Lower leg skin (tissue), 4 donors: ENCODE measurements at regions not wholly inside any gene's neighbourhood (a gene's known extent, or its start where the extent isn't known, plus 50 kb on each side); places are given as distances from the start of the nearest gene placed in this dataset.
"Not testable (repeated sequence)": the region's sequence is repeated elsewhere in the genome, so short reads cannot be mapped to it uniquely, and the experiment has no call there.

ENCODE experiments used
- DNase-seq, 2 donors: peaks; one replicate each; pipeline ENCODE4 v3.0.0-alpha.2; 2019; ENCODE audit warnings: low spot score in 2 of 2
- H3K4me3 ChIP-seq: fragments of 200-600 bp; sonication (generic); 2 replicates; pipeline ENCODE4 v1.5.1; 2017; ENCODE audit warnings: mild to moderate bottlenecking, low read depth; ENCODE audit not compliant: poor library complexity, severe bottlenecking
- CTCF ChIP-seq, 3 donors: fragments of 450-650 bp; IDR thresholded peaks; one replicate each; pipeline ENCODE4 v1.5.1; 2016; ENCODE audit warnings: antibody characterized with exemption in 3 of 3, mild to moderate bottlenecking in 3 of 3, moderate library complexity in 2 of 3
- POLR2A ChIP-seq, 2 donors: fragments of 450-650 bp; IDR thresholded peaks; one replicate each; pipeline ENCODE4 v1.6.1; 2016 to 2017; ENCODE audit warnings: antibody characterized with exemption in 2 of 2, mild to moderate bottlenecking in 1 of 2, moderate library complexity in 1 of 2
- WGBS, 2 donors: methylation state at CpG; one replicate each; pipeline ENCODE4 v1.1.5; 2018; 5-methylcytosine and 5-hydroxymethylcytosine counted together
- intact Hi-C: fragments of 100-400 bp; cut with DNase I; formaldehyde crosslinking; loops from one replicate; pipeline ENCODE4 v1.15.0; 2023; ENCODE audit warnings: low total_unique reads

- no peak for DNase-seq
- TF ChIP-seq CTCF (IDR thresholded peaks at IDR 0.05) (no peak), POLR2A (IDR thresholded peaks at IDR 0.05) (no peak)
- intact Hi-C loops = no loop called here
- no peak overlapping the region for H3K4me3 ChIP-seq
Observed at GRCh38 chr18:34385311-34385710, 160.6 kb upstream of the NOL4 start.

- 88 to 91% methylated on average over 6 of the region's 6 CpGs for WGBS, 2 donors
- DNase-seq = no peak
- H3K4me3 ChIP-seq = no peak overlapping the region
Observed at GRCh38 chr18:34386803-34387202, 162.1 kb upstream of the NOL4 start.

GRCh38 chr18:34397286-34397896 lies 172.7 kb upstream of the NOL4 start:
- no peak for TF ChIP-seq POLR2A (IDR thresholded peaks at IDR 0.05)
- no peak for TF ChIP-seq CTCF (IDR thresholded peaks at IDR 0.05)
- DNase-seq = no peak
- no peak overlapping the region for H3K4me3 ChIP-seq
- intact Hi-C loops = no loop called here
- WGBS, 2 donors = 59 to 73% methylated on average over 2 of the region's 2 CpGs

More at GRCh38 chr18:34386803-34387202, 162.1 kb upstream of the NOL4 start:
- TF ChIP-seq CTCF (IDR thresholded peaks at IDR 0.05) (no peak), POLR2A (IDR thresholded peaks at IDR 0.05) (no peak)
- intact Hi-C loops = no loop called here

- no peak overlapping the region for H3K4me3 ChIP-seq
Observed at GRCh38 chr18:34399892-34400291, 175.2 kb upstream of the NOL4 start.

GRCh38 chr18:34400834-34401233 lies 176.1 kb upstream of the NOL4 start:
- intact Hi-C loops = no loop called here
- TF ChIP-seq POLR2A (IDR thresholded peaks at IDR 0.05) = no peak
- no peak for TF ChIP-seq CTCF (IDR thresholded peaks at IDR 0.05)
- DNase-seq = no peak
- H3K4me3 ChIP-seq = no peak overlapping the region
- WGBS, 2 donors = 63 to 67% methylated on average over 1 of the region's 1 CpG

More at GRCh38 chr18:34399892-34400291, 175.2 kb upstream of the NOL4 start:
- intact Hi-C loops = no loop called here
- 58 to 67% methylated on average over 3 of the region's 3 CpGs for WGBS, 2 donors
- no peak for DNase-seq
- TF ChIP-seq POLR2A (IDR thresholded peaks at IDR 0.05) = no peak
- TF ChIP-seq CTCF (IDR thresholded peaks at IDR 0.05) = no peak

- H3K4me3 ChIP-seq = no peak overlapping the region
- intact Hi-C loops = no loop called here
- 59 to 70% methylated on average over 2 of the region's 2 CpGs for WGBS, 2 donors
- no peak for DNase-seq
- TF ChIP-seq POLR2A (IDR thresholded peaks at IDR 0.05) (no peak), CTCF (IDR thresholded peaks at IDR 0.05) (no peak)
Observed at GRCh38 chr18:34401775-34402174, 177.1 kb upstream of the NOL4 start.

- DNase-seq, H3K4me3 ChIP-seq, intact Hi-C loops: not testable (repeated sequence)
- WGBS, 2 donors = 90 to 96% methylated on average over 12 of the region's 12 CpGs
Observed at GRCh38 chr18:34407471-34407870, 182.8 kb upstream of the NOL4 start.
